SU-DHL-6 (cell line): ENCODE measurements at regions not wholly inside any gene's neighbourhood (a gene's known extent, or its start where the extent isn't known, plus 50 kb on each side); places are given as distances from the start of the nearest gene placed in this dataset.

Experiments
- H2AFZ ChIP-seq: fragments of 200-600 bp; sonication (generic); 2 replicates; pipeline ENCODE4 v1.6.1; 2014; ENCODE audit warnings: low read depth, mild to moderate bottlenecking, moderate library complexity, mixed read lengths, antibody characterized with exemption, low read length; ENCODE audit not compliant: severe bottlenecking
- H3F3A ChIP-seq: fragments of 200-600 bp; shearing (Covaris generic); 2 replicates; pipeline ENCODE4 v1.6.0; 2016; ENCODE audit warnings: antibody characterized with exemption, mild to moderate bottlenecking; ENCODE audit not compliant: insufficient read depth
- H3K27ac ChIP-seq: fragments of 200-600 bp; sonication (generic); 2 replicates; pipeline ENCODE4 v1.5.1; 2016; ENCODE audit warnings: low read depth, mild to moderate bottlenecking, low read length, moderate library complexity, mixed read lengths
- H3K27me3 ChIP-seq: fragments of 200-600 bp; sonication (generic), shearing (Covaris generic); 2 replicates; pipeline ENCODE4 v1.6.0; 2014; ENCODE audit warnings: mild to moderate bottlenecking, low read length
- H3K36me3 ChIP-seq: fragments of 200-600 bp; sonication (generic); 2 replicates; pipeline ENCODE4 v1.6.1; 2014; ENCODE audit warnings: mild to moderate bottlenecking, low read length, mixed read lengths
- H3K4me2 ChIP-seq: fragments of 300-600, 200-600 bp; shearing (Covaris generic), sonication (generic); 2 replicates; pipeline ENCODE4 v1.6.0; 2014; ENCODE audit warnings: low read length, low read depth, mild to moderate bottlenecking; ENCODE audit not compliant: poor library complexity, severe bottlenecking
- H3K4me3 ChIP-seq: fragments of 200-600 bp; sonication (generic); 2 replicates; pipeline ENCODE4 v1.5.1; 2014; ENCODE audit warnings: antibody characterized with exemption, low read length, mild to moderate bottlenecking, mixed read lengths; ENCODE audit not compliant: insufficient read depth, poor library complexity, severe bottlenecking
- H3K79me2 ChIP-seq: fragments of 200-600 bp; sonication (generic); 2 replicates; pipeline ENCODE4 v1.6.1; 2014; ENCODE audit warnings: mild to moderate bottlenecking, low read length, moderate library complexity; ENCODE audit not compliant: insufficient read depth
- H3K9ac ChIP-seq: fragments of 200-600 bp; sonication (generic); 2 replicates; pipeline ENCODE4 v1.7.0; 2014; ENCODE audit warnings: mild to moderate bottlenecking, low read length
- H3K9me2 ChIP-seq: fragments of 200-600 bp; sonication (generic); replicated peaks from 2 replicates; pipeline ENCODE4 v1.6.1; 2014; ENCODE audit warnings: low read length; ENCODE audit not compliant: insufficient read depth
- H3K9me3 ChIP-seq: fragments of 200-600 bp; sonication (generic); 2 replicates; pipeline ENCODE4 v1.6.1; 2014; ENCODE audit warnings: low read length, mixed read lengths; ENCODE audit not compliant: insufficient read depth
- H4K20me1 ChIP-seq: fragments of 200-600 bp; sonication (generic); 2 replicates; pipeline ENCODE4 v1.6.1; 2014; ENCODE audit warnings: low read depth, mild to moderate bottlenecking, antibody characterized with exemption, low read length, moderate library complexity, mixed read lengths
- CTCF ChIP-seq: fragments of 200-600 bp; sonication (generic); IDR thresholded peaks from one replicate; pipeline ENCODE4 v1.5.1; 2017; ENCODE audit warnings: antibody characterized with exemption, mild to moderate bottlenecking, low read length, moderate library complexity; ENCODE audit not compliant: insufficient read depth, poor library complexity, severe bottlenecking
- EZH2phosphoT487 ChIP-seq: fragments of 200-600 bp; sonication (generic), shearing (Covaris generic); conservative IDR thresholded peaks from 2 replicates; pipeline ENCODE4 v1.6.1; 2018; ENCODE audit warnings: mild to moderate bottlenecking, antibody characterized with exemption, low read length, moderate library complexity, mixed read lengths

- no peak for TF ChIP-seq EZH2phosphoT487
- TF ChIP-seq CTCF = no peak
- Histone ChIP-seq H3K9me3 (no peaks in the 10 kb centered on the region), H3K27me3 (no peaks in the 10 kb centered on the region), H4K20me1 (no peaks in the 10 kb centered on the region), H2AFZ (no peak overlapping the region), H3K4me3 (no peak overlapping the region), H3K9me2 (no peaks in the 10 kb centered on the region), H3K36me3 (no peaks in the 10 kb centered on the region), H3F3A (no peaks in the 10 kb centered on the region), H3K79me2 (no peaks in the 10 kb centered on the region), H3K27ac (no peak overlapping the region), H3K9ac (no peak overlapping the region), H3K4me2 (no peak overlapping the region)
These were observed 82.7 kb upstream of the DRD2 start for GRCh38 chr11:113557926-113558325.

- Histone ChIP-seq H3F3A (no peaks in the 10 kb centered on the region), H4K20me1 (no peaks in the 10 kb centered on the region), H2AFZ (no peak overlapping the region), H3K9me3 (no peaks in the 10 kb centered on the region), H3K9ac (no peak overlapping the region), H3K36me3 (no peaks in the 10 kb centered on the region), H3K4me3 (no peak overlapping the region), H3K4me2 (no peak overlapping the region), H3K27ac (no peak overlapping the region), H3K9me2 (no peaks in the 10 kb centered on the region), H3K27me3 (no peaks in the 10 kb centered on the region), H3K79me2 (no peaks in the 10 kb centered on the region)
- TF ChIP-seq CTCF (no peak), EZH2phosphoT487 (no peak)
These were observed 80.8 kb upstream of the DRD2 start for GRCh38 chr11:113556036-113556435.

- no peaks in the 10 kb centered on the region for H3K9me3 ChIP-seq
- TF ChIP-seq CTCF (no peak), EZH2phosphoT487 (no peak)
- no peaks in the 10 kb centered on the region for H3K9me2 ChIP-seq
- H3K27ac ChIP-seq = no peak overlapping the region
- H3K79me2 ChIP-seq = no peaks in the 10 kb centered on the region
- H3K36me3 ChIP-seq = no peaks in the 10 kb centered on the region
- H3F3A ChIP-seq = no peaks in the 10 kb centered on the region
- H3K4me3 ChIP-seq = no peak overlapping the region
- H3K27me3 ChIP-seq = no peaks in the 10 kb centered on the region
- H4K20me1 ChIP-seq = no peaks in the 10 kb centered on the region
- H3K9ac ChIP-seq = no peak overlapping the region
- no peak overlapping the region for H3K4me2 ChIP-seq
- no peak overlapping the region for H2AFZ ChIP-seq
These were observed 79.9 kb upstream of the DRD2 start for GRCh38 chr11:113555071-113555619.
